NCI-H187 (cell line): ENCODE measurements at regions not wholly inside any gene's neighbourhood (a gene's known extent, or its start where the extent isn't known, plus 50 kb on each side); places are given as distances from the start of the nearest gene placed in this dataset.

Experiments
- DNase-seq, 2 experiments: peaks; one replicate each; lab custom pipeline; 2025; lab: John Stamatoyannopoulos, UW

DNA sequence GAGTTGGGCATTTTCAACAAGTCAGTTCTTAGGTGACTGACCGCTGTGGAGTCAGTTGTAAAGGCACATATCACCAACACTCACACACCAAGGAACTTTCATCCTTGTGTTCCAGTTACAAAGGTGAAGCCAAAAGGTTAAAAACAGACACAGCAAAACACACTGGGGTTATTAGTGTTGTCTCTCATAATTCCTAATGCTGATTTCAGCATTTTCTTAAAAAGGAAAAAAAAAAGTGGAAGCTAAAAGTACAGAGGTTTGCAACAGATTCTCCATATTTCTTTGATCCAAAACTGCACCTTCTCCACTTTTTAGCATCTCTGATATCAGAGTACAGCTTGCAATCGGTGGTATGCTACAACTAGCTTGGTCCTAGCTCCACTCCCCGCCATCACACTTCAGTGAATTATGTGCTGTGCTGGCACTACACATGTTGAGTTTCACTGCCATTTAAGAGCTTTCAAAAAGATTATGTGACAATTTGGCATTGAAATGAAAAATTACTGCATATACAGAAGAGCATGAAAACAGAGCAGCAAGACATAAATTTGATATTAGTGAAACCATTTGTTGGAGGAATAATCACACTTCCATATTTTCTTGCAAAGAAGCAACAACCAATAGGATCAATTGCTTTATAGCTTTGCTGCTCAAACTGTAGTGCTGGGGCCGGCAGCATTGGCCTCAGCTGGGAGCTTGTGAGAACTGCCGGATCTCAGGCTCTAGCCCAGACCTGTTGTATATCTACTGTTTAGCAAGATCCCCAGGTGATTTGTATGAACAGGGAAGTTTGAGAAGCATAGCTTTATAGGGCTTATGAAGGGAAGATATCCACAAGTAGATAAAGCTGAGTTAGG is 62.3 kb upstream of the DAPL1 start:
- DNase-seq: no peak

DNA sequence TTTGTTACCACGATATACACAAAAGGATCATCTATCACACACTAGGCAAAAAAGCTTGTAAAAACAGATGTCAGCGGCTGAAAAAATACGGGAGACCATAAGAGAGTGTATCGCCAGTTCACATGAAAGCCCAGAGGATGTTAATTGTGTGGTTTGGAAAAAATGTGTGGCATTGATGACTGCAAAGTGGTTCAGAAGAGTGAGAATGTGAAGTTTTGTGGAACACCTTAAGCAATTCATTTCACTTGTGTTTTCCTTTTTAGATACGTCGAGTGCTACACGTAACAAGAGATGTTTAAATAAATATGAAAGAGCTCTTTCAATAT is 61.7 kb upstream of the DAPL1 start:
- DNase-seq: no peak

DNA sequence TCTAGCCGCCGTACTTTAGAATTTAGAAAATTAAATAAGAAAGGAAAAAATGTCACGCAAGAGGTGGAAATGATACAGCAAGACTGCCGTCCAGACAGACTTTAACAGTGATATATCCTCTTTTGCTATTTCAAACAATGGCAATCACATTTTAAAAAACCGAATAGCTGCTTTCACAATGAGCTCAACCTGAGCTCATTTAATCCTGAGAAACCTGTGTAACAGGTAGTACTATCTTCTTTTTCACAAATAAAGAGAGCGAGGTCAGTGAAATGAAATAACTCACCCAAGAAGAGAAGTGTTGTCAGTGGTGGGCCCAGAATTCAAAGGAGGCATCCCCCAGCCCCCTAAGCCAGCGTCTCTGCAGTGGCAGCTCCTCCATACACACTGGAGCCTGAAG is 60.7 kb upstream of the DAPL1 start:
- no peak for DNase-seq

GRCh38 chr2:158735822-158736580 is 59.1 kb upstream of the DAPL1 start:
- DNase-seq: no peak

- DNase-seq: no peak
These were observed 56.8 kb upstream of the DAPL1 start for GRCh38 chr2:158738363-158738762.

DNA sequence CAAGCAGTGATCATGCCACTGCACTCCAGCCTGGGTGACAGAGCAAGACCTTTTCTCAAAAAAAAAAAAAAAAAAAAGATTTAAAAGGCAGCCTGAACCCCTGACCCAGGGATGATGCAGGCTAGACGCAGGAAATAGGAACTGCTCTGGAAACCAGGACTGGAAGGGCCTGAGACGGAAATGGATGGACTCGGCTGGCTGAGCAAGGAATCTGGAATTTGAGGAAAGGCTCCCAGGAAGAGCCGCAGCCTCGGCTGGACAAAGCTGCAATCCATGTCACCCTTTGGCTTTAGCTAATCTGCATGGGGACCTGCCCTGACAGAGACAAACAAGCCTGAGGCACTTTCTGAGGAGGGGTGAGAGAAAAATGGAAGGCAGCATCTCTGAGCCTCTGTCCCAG is 55.0 kb upstream of the DAPL1 start:
- DNase-seq: no peak

DNA sequence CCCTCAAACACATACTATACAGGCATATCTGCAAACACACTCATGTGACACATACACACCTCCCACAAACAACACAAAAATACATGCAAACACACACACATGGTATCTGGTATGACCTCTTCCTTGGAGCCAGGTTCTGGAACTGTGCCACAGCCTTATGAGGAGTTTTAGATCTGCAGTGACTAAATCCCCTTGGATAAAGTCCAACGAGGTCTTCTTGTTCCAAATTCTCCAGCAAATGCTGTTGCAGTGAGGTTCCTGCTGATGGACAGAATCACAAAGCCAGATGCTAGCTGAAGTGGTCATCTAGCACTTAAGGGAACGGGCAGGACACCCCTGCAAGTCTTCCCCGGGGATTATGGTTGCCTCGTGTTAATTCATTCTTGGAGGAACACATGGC is 54.5 kb upstream of the DAPL1 start:
- no peak for DNase-seq

GRCh38 chr2:158741625-158742024 is 53.5 kb upstream of the DAPL1 start:
- DNase-seq: no peak

GRCh38 chr2:158742536-158742935 is 52.6 kb upstream of the DAPL1 start:
- DNase-seq: no peak

DNA sequence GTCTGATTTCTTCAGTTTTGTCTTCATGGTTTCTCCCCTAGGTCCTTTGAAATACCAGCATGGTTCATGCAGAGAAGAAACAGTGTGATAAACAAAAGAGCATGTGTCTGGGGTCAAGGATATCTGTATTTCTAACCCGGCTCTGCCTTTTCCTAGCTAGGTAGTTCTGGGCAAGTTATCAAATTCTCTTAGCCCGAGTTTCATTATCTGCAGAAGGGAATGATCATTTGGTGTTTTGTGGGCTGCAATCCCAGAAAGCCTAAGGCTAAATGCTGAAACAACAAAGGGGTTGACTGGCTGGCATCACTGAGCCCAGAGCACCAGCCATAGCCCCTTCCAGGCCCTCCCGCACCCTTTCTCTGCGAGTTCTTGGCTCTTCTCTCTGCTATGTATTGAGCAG is 51.7 kb upstream of the DAPL1 start:
- no peak for DNase-seq

DNA sequence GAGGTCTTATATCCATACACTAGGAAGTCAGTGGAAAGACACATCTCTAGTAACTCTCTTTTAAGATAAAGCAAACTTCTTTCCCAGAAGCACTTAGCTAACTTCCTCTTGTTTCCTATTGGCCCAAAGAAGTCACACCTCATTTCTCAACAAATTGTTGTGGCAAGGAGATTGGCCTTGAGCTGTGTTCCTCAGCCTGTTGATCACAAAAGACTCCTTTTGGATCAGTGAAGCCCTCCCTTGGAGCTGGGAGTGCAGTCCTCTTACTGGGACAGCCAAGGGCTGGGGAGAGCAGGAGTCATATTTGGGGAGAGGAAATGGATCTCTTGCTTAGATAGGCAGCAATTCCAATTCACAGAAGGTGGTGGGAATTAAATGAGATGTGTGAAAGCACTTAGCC is 51.2 kb upstream of the DAPL1 start:
- DNase-seq: no peak

- DNase-seq: peak in 1 of 2 experiments; percentile 9
These were observed 49.9 kb upstream of the DAPL1 start for GRCh38 chr2:158745067-158745865.
